G401 (cell line): ENCODE measurements at regions not wholly inside any gene's neighbourhood (a gene's known extent, or its start where the extent isn't known, plus 50 kb on each side); places are given as distances from the start of the nearest gene placed in this dataset.
"Not testable (repeated sequence)": the region's sequence is repeated elsewhere in the genome, so short reads cannot be mapped to it uniquely, and the experiment has no call there.

Experiments used
- DNase-seq: peaks from one replicate; pipeline ENCODE4 v3.0.0-alpha.2; 2015; ENCODE audit warnings: low spot score
- in situ Hi-C: cut with HindIII; loops from 2 replicates; pipeline ENCODE4 v1.10.0; 2016; ENCODE audit warnings: low sequenced_read_pairs, mixed read lengths

DNA sequence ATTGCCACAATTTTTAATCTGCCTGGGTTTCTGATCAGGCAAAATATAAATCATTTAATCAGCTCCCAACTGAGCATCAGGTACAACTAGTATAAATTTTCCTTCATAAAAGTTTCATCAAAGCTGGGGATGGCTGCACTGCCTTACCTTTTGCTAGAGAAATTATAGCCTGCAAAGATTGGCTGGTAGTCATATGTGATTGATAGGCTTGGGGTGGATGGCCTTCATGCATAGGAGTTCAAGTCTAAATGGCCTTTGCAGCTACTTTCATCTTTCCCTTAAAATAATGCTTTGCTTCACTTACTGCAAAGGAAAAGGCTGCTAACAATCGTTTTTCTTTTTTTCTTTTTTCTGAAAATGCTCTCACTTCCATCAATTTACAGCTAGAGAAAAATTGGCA, 739.7 kb downstream of the CENPC start:
- in situ Hi-C loops, result no loop called here
- no peak for DNase-seq

DNA sequence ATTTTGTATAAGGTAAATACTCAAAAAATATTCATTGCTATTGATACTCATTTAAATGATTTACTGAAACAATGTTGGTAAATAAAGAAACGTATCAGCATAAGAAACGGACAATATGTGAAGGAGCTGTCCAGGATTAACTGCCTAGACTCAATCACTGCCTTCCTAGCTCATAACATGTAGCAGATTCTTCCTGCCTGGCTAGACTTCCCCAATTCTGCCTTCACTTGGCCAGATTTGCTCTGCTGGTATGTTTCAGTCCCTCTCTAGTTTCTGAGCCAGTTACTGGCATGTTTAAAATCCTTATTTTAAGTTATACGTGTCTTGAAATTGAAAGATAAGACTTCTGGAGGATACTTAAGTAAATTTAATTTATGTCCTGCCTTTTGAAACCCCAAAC, 740.3 kb downstream of the CENPC start:
- in situ Hi-C loops, result no loop called here
- no peak for DNase-seq

DNA sequence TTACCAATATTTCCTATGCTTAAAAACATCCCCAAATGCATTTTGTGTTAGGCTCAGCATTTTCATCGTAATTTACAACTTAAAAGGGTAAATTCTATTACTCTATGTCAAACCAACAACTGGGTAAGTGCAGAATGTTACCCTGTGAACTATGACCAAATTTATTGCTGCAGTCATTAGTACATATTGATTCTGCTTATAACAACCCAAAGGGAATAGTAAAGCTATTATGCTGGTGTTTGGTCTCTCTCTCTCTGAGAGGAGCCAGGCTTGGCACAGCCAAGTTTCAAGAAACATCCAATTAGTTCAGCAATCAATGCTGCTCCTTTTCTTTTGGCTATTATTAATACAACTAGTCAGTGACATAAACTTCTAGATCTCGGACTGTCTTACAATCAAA, 747.7 kb downstream of the CENPC start:
- in situ Hi-C loops, result no loop called here
- DNase-seq, result no peak

- in situ Hi-C loops, result no loop called here
Measured at GRCh38 chr4:66795724-66796123, 749.6 kb downstream of the CENPC start.

GRCh38 chr4:66794390-66795034, 750.8 kb downstream of the CENPC start:
- in situ Hi-C loops, result no loop called here
- DNase-seq, result no peak

More at GRCh38 chr4:66795724-66796123, 749.6 kb downstream of the CENPC start:
- DNase-seq, result no peak

GRCh38 chr4:66791686-66792085, 753.6 kb downstream of the CENPC start:
- DNase-seq, result no peak
- in situ Hi-C loops, result no loop called here

DNA sequence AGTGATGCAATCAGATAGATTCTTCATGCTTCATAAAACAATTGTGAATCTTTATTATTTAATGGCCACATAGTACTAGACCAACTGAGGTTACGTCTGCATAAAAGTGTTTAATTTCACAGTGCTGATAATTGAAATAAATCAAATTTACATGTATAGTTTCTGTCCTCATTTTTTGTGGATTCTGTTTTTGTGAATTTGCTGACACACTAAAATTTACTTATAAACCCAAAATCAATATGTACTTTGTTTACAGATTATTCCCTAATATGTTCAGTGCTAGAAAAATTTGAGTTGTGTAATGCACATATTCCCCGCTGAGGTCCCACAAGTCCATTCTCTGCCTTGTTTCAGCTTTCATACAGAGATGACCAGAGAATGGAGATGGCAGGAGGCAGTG, 759.8 kb downstream of the CENPC start:
- no peak for DNase-seq
- in situ Hi-C loops, result no loop called here

DNA sequence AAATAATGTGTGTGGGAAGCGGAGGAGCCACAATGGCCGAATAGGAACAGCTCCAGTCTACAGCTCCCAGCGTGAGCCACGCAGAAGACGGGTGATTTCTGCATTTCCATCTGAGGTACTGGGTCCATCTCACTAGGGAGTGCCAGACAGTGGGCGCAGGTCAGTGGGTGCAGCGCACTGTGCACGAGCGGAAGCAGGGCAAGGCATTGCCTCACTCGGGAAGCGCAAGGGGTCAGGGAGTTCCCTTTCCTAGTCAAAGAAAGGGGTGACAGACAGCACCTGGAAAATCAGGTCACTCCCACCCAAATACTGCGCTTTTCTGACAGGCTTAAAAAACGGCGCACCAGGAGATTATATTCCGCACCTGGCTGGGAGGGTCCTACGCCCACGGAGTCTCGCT, 762.6 kb downstream of the CENPC start:
- in situ Hi-C loops, result not testable (repeated sequence)

GRCh38 chr4:66777097-66777496, 768.2 kb downstream of the CENPC start:
- in situ Hi-C loops, result no loop called here
- DNase-seq, result no peak

More for the DNA sequence above, 762.6 kb downstream of the CENPC start:
- not testable (repeated sequence) for DNase-seq

DNA sequence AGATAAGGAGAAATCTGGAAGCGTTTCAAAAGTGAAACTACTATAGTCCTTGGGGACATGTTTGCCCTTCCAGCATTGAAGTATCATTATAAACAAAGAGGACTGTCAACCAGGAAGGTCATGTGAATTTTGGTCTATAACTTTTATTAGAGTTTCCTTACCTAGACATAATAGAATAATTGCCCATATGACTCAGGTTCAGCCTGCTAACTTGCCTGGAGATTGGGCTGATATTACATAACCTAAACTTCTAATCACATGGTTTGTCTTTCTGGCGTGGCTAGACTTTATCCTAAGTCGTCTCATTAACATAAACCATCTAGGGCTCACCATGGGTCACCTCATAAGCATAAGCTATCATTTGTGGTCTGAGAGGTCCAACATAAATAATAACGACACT, 775.9 kb downstream of the CENPC start:
- in situ Hi-C loops, result no loop called here
- DNase-seq, result no peak

DNA sequence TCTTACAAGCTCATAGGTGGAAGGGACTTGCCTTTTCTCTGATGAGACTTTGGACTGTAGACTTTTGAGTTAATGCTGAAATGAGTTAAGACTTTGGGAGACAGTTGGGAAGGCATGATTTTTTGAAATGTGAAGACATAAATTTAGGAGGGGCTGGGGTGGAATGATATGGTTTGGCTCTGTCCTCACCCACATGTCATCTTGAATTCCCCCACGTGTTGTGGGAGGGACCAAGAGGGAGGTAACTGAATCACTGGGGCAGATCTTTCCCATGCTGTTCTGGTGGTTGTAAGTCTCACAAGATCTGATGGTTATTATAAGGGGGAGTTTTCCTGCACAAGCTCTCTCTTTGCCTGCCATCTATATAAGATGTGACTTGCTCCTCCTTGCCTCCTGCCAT, 777.9 kb downstream of the CENPC start:
- no peak for DNase-seq
- in situ Hi-C loops, result no loop called here

DNA sequence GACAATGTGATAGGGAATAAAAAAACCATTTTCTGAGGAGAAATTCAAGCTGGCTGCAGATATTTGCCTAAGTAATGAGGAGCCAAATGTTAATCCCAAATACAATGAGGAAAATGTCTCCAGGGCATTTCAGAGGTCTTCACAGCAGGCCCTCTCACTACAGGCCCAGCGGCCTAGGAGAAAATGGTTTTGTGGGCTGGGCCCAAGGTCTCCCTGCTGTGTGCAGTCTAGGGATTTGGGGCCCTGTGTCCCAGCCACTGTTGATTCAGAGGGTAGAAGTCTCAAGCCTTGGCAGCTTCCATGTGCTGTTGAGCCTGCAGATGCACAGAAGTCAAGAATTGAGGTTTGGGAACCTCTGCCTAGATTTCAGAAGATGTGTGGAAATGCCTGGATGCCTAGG, 778.7 kb downstream of the CENPC start:
- DNase-seq, result no peak
- in situ Hi-C loops, result no loop called here

DNA sequence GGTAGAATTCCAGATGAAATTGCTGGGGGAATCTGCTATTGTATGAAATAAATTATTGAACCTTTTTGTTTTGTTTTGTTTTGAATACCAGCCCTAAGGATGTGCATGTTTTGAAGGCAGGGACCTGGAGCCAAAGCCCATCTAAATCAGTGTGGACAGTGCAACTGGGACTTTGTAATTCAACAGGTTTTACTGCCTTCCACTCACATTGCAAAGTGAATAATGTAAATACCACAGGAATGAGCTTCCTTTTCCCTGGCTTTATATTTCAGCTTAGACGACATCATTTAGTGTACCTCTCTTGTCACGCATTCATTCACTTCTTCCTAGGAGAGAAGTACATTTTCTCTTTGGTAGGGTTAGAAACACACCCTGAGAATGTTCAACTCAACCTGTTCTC, 795.0 kb downstream of the CENPC start:
- no peak for DNase-seq
- in situ Hi-C loops, result no loop called here

GRCh38 chr4:66746918-66747317, 798.4 kb downstream of the CENPC start:
- DNase-seq, in situ Hi-C loops: not testable (repeated sequence)

DNA sequence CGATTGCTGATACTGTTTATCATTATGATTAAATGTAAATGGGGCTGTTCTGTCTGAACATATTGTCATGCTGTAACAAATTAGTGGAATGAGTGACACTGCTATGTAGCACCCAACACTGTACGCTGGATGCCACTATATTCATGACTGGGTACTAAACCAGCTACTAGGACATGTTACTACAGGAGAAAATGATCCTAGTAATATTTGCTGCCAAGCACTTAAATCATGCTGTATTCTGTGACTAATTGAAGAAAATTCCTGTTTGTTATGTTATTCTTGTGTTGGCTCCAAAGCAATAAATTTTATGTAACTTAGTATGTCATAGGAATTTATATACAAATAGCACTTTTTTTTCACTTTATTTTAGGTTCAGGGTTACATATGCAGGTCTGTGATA, 804.2 kb downstream of the CENPC start:
- no peak for DNase-seq
- in situ Hi-C loops, result no loop called here

- DNase-seq, result no peak
- in situ Hi-C loops, result no loop called here
Measured at GRCh38 chr4:66736606-66737005, 808.7 kb downstream of the CENPC start.

- no peak for DNase-seq
- in situ Hi-C loops, result no loop called here
Measured at GRCh38 chr4:66728280-66728679, 817.0 kb downstream of the CENPC start.

- DNase-seq, in situ Hi-C loops: not testable (repeated sequence)
Measured at GRCh38 chr4:66712301-66712921, 832.9 kb downstream of the CENPC start.

DNA sequence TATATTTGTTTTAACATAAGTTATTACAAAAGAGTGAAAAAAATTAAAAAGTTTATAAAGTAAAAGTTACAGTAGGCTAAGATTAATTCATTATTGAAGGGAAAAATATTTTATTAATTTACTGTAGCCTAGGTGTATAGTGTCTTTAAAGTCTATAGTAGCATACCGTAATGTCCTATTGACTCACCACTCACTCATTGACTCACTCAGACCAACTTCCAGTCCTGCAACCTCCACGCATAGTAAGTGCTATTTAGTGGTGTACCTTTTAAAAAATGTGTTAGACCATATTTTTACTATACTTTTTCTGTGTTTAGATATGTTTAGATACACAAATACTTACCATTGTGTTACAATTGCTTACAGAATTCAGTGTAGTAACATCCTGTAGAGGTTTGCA, 841.1 kb downstream of the CENPC start:
- in situ Hi-C loops, result no loop called here
- DNase-seq, result no peak

DNA sequence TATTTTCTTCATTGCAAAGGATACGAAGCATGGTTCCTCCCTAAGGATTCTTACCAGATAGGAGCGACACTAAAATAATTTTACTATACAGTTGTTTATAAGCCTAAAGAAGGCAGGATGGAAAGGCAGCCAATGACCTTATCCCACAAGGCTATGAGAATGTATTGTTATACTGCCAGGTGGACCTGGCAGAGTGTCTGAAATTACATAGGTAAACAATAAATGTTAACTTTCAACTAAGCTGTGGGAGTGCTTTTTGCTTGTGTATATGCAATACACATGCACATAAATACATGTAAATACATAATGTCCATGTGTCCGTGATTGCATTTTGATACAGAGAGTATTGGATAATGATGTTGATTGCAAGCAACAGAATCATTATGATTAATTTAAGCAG, 850.6 kb downstream of the CENPC start:
- DNase-seq, result no peak
- in situ Hi-C loops, result no loop called here

GRCh38 chr4:66693694-66694093, 851.6 kb downstream of the CENPC start:
- DNase-seq, result no peak
- in situ Hi-C loops, result no loop called here
